ENCODE measurements at regions not wholly inside any gene's neighbourhood (a gene's known extent, or its start where the extent isn't known, plus 50 kb on each side); places are given as distances from the start of the nearest gene placed in this dataset.

DNA sequence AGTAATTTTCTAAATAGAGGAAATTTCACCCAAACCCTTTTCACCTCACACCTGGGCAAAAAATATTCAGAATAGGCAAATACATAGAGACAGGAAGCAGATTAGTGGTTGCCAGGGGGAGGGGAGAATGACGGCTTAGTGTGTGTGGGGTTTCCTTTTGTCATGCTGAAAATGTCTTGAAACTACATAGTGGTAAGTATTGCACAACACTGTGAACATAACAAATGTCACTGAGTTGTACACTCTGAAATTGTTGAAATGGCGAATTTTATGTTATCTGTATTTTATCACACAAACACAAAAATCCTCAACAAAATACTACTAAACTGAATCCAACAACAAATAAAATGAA lies 60.7 kb upstream of the PLAC1 start:
- intact Hi-C loops (cut with DNase I): no loop called here
- ATAC-seq (no peak), DNase-seq (ENCODE audit: missing footprints) (no peak)

DNA sequence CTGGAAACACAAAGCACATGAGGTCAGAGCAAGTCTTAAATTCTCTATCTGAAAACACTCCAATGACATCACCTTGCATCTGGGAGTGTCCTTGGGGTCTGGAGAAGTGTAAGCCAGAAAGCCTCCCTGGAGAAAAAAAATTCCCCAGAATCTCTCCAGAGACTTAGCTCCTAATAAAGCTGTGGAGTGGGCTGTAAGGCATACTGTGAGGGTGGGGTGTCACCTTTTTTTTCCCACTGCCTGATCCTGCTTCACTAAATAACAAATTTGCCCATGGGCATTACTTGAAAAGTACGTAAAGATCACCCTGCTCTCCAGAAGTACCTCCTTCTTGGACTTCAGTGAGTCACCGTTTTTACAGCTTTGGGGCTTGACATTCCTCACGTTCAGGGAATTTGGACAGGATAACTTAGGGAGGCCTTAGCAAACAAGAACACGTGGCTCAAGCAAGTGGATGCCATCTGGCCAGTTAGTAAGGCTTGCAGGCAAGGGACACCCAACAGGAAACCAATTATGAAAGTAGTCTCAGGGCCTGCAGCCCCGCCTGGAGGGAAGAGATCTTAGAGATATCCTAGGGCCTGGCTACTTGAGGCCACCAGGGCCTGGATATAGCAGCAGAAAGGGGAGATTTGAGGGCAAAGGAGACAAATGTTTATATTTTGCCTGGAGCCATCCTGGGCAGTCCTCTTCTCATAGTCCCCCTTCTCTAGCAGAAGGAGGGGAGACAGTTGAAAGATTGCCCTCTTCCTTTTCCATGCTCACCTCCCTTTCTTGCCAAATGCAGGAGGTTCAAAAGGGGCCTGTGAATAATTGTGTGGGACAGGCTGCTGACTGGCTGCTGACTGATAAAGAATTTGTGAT lies 60.1 kb upstream of the PLAC1 start:
- no peak for DNase-seq (ENCODE audit: missing footprints)
- intact Hi-C loops (cut with DNase I): no loop called here

DNA sequence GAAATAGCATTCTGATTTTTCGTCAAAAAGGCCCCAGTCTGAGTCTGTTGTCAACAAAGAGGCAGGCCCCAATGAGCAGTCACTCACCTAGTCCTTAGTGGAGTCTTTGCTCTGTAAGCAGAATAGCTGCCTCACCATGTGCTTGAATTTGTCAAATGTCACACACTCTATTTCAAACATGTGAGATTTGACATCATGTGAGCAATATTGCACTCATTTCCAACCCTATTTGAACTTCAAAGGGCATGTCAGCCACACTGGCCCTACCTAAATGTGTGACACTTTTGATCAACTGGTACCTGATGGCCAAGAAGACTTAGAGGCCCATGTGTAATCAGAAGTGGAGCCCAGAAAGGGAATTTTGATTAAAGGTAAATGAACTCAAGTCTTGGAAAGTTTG lies 59.4 kb upstream of the PLAC1 start:
- no peak for DNase-seq (ENCODE audit: missing footprints)
- intact Hi-C loops (cut with DNase I): no loop called here
- ATAC-seq: no peak

More for the DNA sequence above, 60.1 kb upstream of the PLAC1 start:
- peak; percentile 78 for ATAC-seq

DNA sequence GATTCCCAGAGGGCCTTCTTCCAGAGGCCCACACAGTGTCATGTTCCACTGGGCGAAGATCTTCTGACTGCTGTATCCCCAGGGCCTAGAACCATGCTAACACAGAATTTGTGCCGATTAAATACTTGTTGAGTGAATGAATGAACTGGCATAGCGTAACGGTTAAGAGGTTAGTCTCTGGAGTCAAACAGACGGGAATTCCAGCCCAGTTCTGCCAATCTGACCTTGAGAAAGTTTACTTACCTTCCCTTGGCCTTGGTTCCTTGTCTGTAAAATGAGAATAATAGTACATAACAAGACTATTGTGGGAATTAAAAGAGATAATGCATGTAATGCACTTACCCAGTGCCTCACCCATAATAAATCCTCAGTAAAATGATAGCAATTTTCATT lies 58.3 kb upstream of the PLAC1 start:
- DNase-seq (ENCODE audit: missing footprints) (no peak), ATAC-seq (no peak)
- intact Hi-C loops (cut with DNase I): no loop called here

DNA sequence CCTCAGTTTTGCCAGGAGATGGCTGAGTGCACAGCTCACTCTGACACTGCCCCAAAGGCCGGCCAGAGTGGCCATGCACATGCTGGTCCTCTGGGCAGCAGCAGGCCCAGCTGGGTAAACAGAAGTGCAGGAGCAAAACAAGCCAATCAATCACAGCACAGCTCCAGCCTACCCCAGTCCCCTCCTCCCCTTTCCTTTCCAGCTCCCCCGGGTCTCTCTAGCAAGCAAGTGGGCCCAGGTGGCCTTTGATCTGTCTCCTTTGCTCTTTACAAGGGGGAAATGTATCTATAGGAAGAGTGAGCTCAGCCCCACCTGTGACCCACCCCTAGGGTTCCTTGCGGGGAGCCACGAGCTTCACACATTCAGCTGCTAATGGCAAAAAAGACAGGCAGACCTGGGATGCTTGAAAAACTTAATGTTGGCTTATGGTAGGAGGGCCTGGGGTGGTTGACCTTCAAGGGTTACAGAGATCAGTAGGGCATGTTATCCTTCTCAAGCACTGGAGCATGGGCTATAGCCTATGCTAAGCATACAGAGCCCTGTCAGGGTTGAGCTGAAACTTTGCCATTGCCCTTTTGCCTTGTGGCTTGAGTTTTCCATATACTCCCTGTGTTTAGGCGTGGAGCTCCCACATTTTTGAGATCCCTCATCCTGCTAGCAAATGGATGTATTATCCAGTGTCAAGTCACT lies 57.8 kb upstream of the PLAC1 start:
- no peak for DNase-seq (ENCODE audit: missing footprints)
- ATAC-seq: no peak
- intact Hi-C loops (cut with DNase I): no loop called here

DNA sequence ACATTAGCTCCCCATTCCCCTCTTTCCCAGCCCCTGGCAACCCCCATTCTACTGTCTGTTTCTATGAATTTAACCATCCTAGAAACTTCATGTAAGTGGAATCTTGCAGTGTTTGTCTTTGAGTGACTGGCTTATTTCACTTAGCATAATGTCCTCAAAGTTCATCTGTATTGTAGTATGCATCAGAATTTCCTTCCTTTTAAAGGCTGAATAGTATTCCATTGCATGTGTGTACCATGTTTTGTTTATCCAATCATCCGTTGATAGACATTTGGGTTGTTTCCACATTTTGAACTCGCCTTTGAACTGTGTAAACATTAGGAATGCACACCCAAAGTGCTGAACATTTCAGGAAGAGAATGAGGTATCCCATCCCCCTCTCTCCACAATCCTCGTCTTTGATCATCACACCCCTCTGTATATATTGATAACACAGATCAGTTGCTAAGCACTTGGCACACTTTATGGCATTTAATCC lies 56.4 kb upstream of the PLAC1 start:
- intact Hi-C loops (cut with DNase I): no loop called here
- DNase-seq (ENCODE audit: missing footprints): no peak
- no peak for ATAC-seq

DNA sequence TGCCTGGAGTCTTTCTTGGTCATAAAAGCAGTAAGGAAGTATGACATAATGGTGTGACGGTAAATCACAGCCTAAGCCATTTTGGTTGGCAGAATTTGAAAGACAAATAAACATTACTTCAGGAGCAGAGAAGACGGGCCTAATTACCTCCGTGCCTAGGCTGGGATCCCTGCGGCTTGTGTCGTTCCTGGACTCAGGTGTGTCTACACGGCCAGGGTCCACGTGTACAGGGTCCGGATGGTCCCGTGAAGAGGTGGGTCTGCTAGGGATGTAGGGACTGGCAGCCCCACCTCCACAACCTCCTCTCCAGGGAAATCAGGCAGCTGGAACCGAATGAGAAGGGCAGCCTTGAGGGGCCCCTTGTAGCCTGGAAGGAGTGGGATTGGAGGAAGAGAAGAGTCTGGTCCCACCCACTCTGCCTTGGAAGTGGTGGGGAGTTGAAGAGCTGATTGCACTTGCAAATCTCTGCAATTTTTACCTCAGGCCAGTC lies 55.4 kb upstream of the PLAC1 start:
- ATAC-seq (no peak), DNase-seq (ENCODE audit: missing footprints) (no peak)
- intact Hi-C loops (cut with DNase I): no loop called here

DNA sequence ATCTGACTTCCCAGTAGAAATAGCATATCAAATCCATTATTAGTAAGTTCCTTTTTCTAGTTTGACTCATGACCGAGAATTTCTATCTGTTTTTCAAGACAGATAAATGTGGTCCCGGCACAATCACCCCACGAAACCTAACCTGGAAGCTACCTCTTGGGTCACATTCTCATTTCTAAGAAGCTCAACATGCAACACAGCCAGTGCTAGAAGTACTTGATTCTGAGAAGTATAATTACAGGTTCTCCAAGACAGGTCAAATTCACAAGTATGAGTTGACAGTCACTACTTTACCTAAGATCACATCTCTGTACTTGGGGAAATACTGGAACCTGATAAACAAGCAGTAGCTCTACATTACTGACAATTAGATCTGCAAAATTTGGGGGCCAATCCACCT lies 54.0 kb upstream of the PLAC1 start:
- ATAC-seq (no peak), DNase-seq (ENCODE audit: missing footprints) (no peak)
- intact Hi-C loops (cut with DNase I): no loop called here

DNA sequence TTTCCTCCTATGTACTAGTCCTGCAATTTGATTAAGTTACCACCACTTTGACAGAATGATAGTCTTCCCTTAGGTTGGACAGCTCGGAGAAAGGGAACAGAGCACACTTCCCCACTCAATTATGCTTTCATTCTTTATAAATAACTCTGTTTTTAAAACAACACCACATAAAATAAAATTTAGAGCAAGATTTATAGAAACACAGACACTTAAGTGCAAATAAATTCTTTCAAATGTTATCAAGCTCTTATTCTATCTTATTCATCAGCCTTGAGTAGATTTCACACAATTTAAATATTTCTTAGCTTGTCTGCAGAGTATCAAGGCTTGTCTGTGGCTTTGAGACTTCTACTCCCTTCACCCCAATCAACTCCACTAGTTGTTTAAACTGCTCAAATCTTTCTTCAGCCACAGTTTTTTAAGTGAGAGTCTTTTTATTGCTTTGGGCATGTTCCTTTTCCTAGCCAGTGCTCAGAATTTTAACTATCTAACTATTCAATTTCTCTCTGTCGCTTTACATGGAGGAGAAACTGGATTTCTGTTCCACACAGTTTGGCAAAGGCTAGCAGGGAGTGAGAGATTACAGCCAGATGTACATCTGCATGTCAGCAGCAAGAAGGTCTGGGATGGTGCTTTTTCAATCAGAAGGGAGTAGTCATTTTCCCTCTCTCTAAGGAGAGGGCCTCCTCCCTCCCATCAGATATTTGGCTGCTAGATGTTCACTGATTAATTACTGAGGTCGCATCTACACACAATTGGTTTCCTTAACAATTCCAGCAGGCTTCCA lies 53.1 kb upstream of the PLAC1 start:
- DNase-seq (ENCODE audit: missing footprints): no peak
- ATAC-seq: no peak
- intact Hi-C loops (cut with DNase I): no loop called here
